ENCODE measurements at regions not wholly inside any gene's neighbourhood (a gene's known extent, or its start where the extent isn't known, plus 50 kb on each side); places are given as distances from the start of the nearest gene placed in this dataset.

GRCh38 chr16:64585367-64585766 is 536.5 kb downstream of the CDH11 start:
- no peaks in the 10 kb centered on the region for H3K36me3 Mint-ChIP-seq (ENCODE audit: low read depth)
- H3K9me3 Mint-ChIP-seq = peaks cover 5% of the 10 kb centered on the region
- DNase-seq = no peak
- ChIA-PET POLR2A (no interaction called here), CTCF (no interaction called here)
- no peak overlapping the region for H3K4me3 Mint-ChIP-seq
- H3K4me1 Mint-ChIP-seq = no peaks in the 10 kb centered on the region
- no peaks in the 10 kb centered on the region for H3K27me3 Mint-ChIP-seq
- no peak overlapping the region for H3K27ac Mint-ChIP-seq

- Mint-ChIP-seq H3K9me3 (peaks cover 9% of the 10 kb centered on the region), H3K36me3 (ENCODE audit: low read depth) (no peaks in the 10 kb centered on the region), H3K4me3 (no peak overlapping the region), H3K27ac (no peak overlapping the region), H3K4me1 (no peaks in the 10 kb centered on the region), H3K27me3 (no peaks in the 10 kb centered on the region)
- DNase-seq = no peak
- ChIA-PET CTCF (no interaction called here), POLR2A (no interaction called here)
These were observed 541.3 kb downstream of the CDH11 start for GRCh38 chr16:64580558-64580957.

GRCh38 chr16:64579712-64580111 is 542.2 kb downstream of the CDH11 start:
- POLR2A ChIA-PET = no interaction called here
- Mint-ChIP-seq H3K4me3 (no peak overlapping the region), H3K36me3 (ENCODE audit: low read depth) (no peaks in the 10 kb centered on the region), H3K27ac (no peak overlapping the region), H3K9me3 (peaks cover 9% of the 10 kb centered on the region), H3K27me3 (no peaks in the 10 kb centered on the region), H3K4me1 (no peaks in the 10 kb centered on the region)
- no peak for DNase-seq
- CTCF ChIA-PET = no interaction called here

- Mint-ChIP-seq H3K27me3 (no peaks in the 10 kb centered on the region), H3K27ac (no peak overlapping the region), H3K9me3 (peaks cover 11% of the 10 kb centered on the region), H3K36me3 (ENCODE audit: low read depth) (no peaks in the 10 kb centered on the region), H3K4me1 (no peaks in the 10 kb centered on the region), H3K4me3 (no peak overlapping the region)
- CTCF ChIA-PET = no interaction called here
- DNase-seq = no peak
- POLR2A ChIA-PET = no interaction called here
These were observed 576.1 kb downstream of the CDH11 start for GRCh38 chr16:64545768-64546167.

- DNase-seq = no peak
- Mint-ChIP-seq H3K4me3 (no peak overlapping the region), H3K9me3 (peaks cover 11% of the 10 kb centered on the region), H3K27me3 (no peaks in the 10 kb centered on the region), H3K36me3 (ENCODE audit: low read depth) (no peaks in the 10 kb centered on the region), H3K4me1 (no peaks in the 10 kb centered on the region), H3K27ac (no peak overlapping the region)
- ChIA-PET CTCF (no interaction called here), POLR2A (no interaction called here)
These were observed 577.0 kb downstream of the CDH11 start for GRCh38 chr16:64544859-64545258.

- Mint-ChIP-seq H3K27me3 (no peaks in the 10 kb centered on the region), H3K36me3 (ENCODE audit: low read depth) (no peaks in the 10 kb centered on the region), H3K4me3 (no peak overlapping the region), H3K27ac (no peak overlapping the region), H3K4me1 (no peaks in the 10 kb centered on the region), H3K9me3 (peaks cover 12% of the 10 kb centered on the region)
- DNase-seq = no peak
- POLR2A ChIA-PET = no interaction called here
- CTCF ChIA-PET = no interaction called here
These were observed 578.4 kb downstream of the CDH11 start for GRCh38 chr16:64543441-64543840.

- Mint-ChIP-seq H3K4me3 (no peak overlapping the region), H3K27ac (no peak overlapping the region), H3K4me1 (no peaks in the 10 kb centered on the region), H3K9me3 (peaks cover 12% of the 10 kb centered on the region), H3K36me3 (ENCODE audit: low read depth) (no peaks in the 10 kb centered on the region), H3K27me3 (no peaks in the 10 kb centered on the region)
- CTCF ChIA-PET = no interaction called here
- DNase-seq = no peak
- POLR2A ChIA-PET = no interaction called here
These were observed 578.8 kb downstream of the CDH11 start for GRCh38 chr16:64543031-64543430.

- POLR2A ChIA-PET = no interaction called here
- H3K9me3 Mint-ChIP-seq = peaks cover 12% of the 10 kb centered on the region
- CTCF ChIA-PET = no interaction called here
- H3K4me1 Mint-ChIP-seq = no peaks in the 10 kb centered on the region
- no peak for DNase-seq
- no peak overlapping the region for H3K27ac Mint-ChIP-seq
- H3K27me3 Mint-ChIP-seq = no peaks in the 10 kb centered on the region
- H3K36me3 Mint-ChIP-seq (ENCODE audit: low read depth) = no peaks in the 10 kb centered on the region
- no peak overlapping the region for H3K4me3 Mint-ChIP-seq
These were observed 579.7 kb downstream of the CDH11 start for GRCh38 chr16:64542152-64542551.

GRCh38 chr16:64541621-64542020 is 580.2 kb downstream of the CDH11 start:
- H3K9me3 Mint-ChIP-seq = peaks cover 13% of the 10 kb centered on the region
- POLR2A ChIA-PET = no interaction called here
- H3K36me3 Mint-ChIP-seq (ENCODE audit: low read depth) = no peaks in the 10 kb centered on the region
- H3K4me1 Mint-ChIP-seq = no peaks in the 10 kb centered on the region
- DNase-seq = no peak
- no peak overlapping the region for H3K4me3 Mint-ChIP-seq
- H3K27ac Mint-ChIP-seq = no peak overlapping the region
- no peaks in the 10 kb centered on the region for H3K27me3 Mint-ChIP-seq
- CTCF ChIA-PET = no interaction called here

- Mint-ChIP-seq H3K4me3 (no peak overlapping the region), H3K4me1 (no peaks in the 10 kb centered on the region), H3K27me3 (no peaks in the 10 kb centered on the region), H3K36me3 (ENCODE audit: low read depth) (no peaks in the 10 kb centered on the region), H3K27ac (no peak overlapping the region), H3K9me3 (peaks cover 14% of the 10 kb centered on the region)
- ChIA-PET CTCF (no interaction called here), POLR2A (no interaction called here)
- DNase-seq = no peak
These were observed 581.4 kb downstream of the CDH11 start for GRCh38 chr16:64540434-64540833.

- CTCF ChIA-PET = no interaction called here
These were observed 582.0 kb downstream of the CDH11 start for GRCh38 chr16:64539811-64540371.

GRCh38 chr16:64534180-64534780 is 587.6 kb downstream of the CDH11 start:
- Mint-ChIP-seq H3K4me1 (no peaks in the 10 kb centered on the region), H3K9me3 (peaks cover 14% of the 10 kb centered on the region), H3K27ac (no peak overlapping the region), H3K36me3 (ENCODE audit: low read depth) (no peaks in the 10 kb centered on the region), H3K27me3 (no peaks in the 10 kb centered on the region), H3K4me3 (no peak overlapping the region)
- CTCF ChIA-PET = no interaction called here
- POLR2A ChIA-PET = no interaction called here
- DNase-seq = no peak

More at GRCh38 chr16:64539811-64540371, 582.0 kb downstream of the CDH11 start:
- no peak overlapping the region for H3K27ac Mint-ChIP-seq
- H3K27me3 Mint-ChIP-seq = no peaks in the 10 kb centered on the region
- H3K36me3 Mint-ChIP-seq (ENCODE audit: low read depth) = no peaks in the 10 kb centered on the region
- no peaks in the 10 kb centered on the region for H3K4me1 Mint-ChIP-seq
- no peak for DNase-seq
- peaks cover 14% of the 10 kb centered on the region for H3K9me3 Mint-ChIP-seq
- POLR2A ChIA-PET = no interaction called here
- H3K4me3 Mint-ChIP-seq = no peak overlapping the region

GRCh38 chr16:64532691-64533090 is 589.2 kb downstream of the CDH11 start:
- H3K4me3 Mint-ChIP-seq = no peak overlapping the region
- H3K27me3 Mint-ChIP-seq = no peaks in the 10 kb centered on the region
- ChIA-PET POLR2A (no interaction called here), CTCF (no interaction called here)
- H3K36me3 Mint-ChIP-seq (ENCODE audit: low read depth) = no peaks in the 10 kb centered on the region
- H3K4me1 Mint-ChIP-seq = no peaks in the 10 kb centered on the region
- no peak for DNase-seq
- no peak overlapping the region for H3K27ac Mint-ChIP-seq
- peaks cover 9% of the 10 kb centered on the region for H3K9me3 Mint-ChIP-seq

GRCh38 chr16:64532117-64532516 is 589.7 kb downstream of the CDH11 start:
- Mint-ChIP-seq H3K36me3 (ENCODE audit: low read depth) (no peaks in the 10 kb centered on the region), H3K27ac (no peak overlapping the region), H3K4me3 (no peak overlapping the region), H3K27me3 (no peaks in the 10 kb centered on the region), H3K9me3 (peaks cover 6% of the 10 kb centered on the region), H3K4me1 (no peaks in the 10 kb centered on the region)
- POLR2A ChIA-PET = no interaction called here
- CTCF ChIA-PET = no interaction called here
- no peak for DNase-seq
